Activated CD8-positive, alpha-beta T cell treated with anti-CD3 and anti-CD28 coated beads for 36 hours (primary cell): ENCODE measurements at regions not wholly inside any gene's neighbourhood (a gene's known extent, or its start where the extent isn't known, plus 50 kb on each side); places are given as distances from the start of the nearest gene placed in this dataset.
"Not testable (repeated sequence)": the region's sequence is repeated elsewhere in the genome, so short reads cannot be mapped to it uniquely, and the experiment has no call there.

Experiments
- ATAC-seq: fragments of 200-7000 bp; cut with Tn5 transposase; one replicate; pipeline ENCODE4 v1.10.0; 2021; ENCODE audit warnings: mild to moderate bottlenecking, moderate library complexity
- CTCF ChIA-PET: fragments of 350-600 bp; sonication (Branson Sonifier 250); formaldehyde crosslinking; loops from one replicate; lab custom pipeline; 2021; ENCODE audit warnings: antibody characterized with exemption; lab: Charles Lee
- POLR2A ChIA-PET: fragments of 350-600 bp; sonication (Branson Sonifier 250); formaldehyde crosslinking; loops from one replicate; lab custom pipeline; 2021; ENCODE audit warnings: antibody characterized with exemption; lab: Charles Lee
- DNase-seq: peaks from one replicate; pipeline ENCODE4 v3.0.0-alpha.2; 2020
- H3K27ac Mint-ChIP-seq: one replicate; pipeline ENCODE4 v1.8.0; 2021; ENCODE audit warnings: mild to moderate bottlenecking, mixed read lengths
- H3K27me3 Mint-ChIP-seq: one replicate; pipeline ENCODE4 v1.8.0; 2021; ENCODE audit warnings: mixed read lengths
- H3K36me3 Mint-ChIP-seq: one replicate; pipeline ENCODE4 v1.8.0; 2021; ENCODE audit warnings: low read depth, mixed read lengths
- H3K4me1 Mint-ChIP-seq: one replicate; pipeline ENCODE4 v1.8.0; 2021; ENCODE audit warnings: low read depth, mixed read lengths
- H3K4me3 Mint-ChIP-seq: one replicate; pipeline ENCODE4 v1.8.0; 2021; ENCODE audit warnings: mild to moderate bottlenecking, moderate library complexity, mixed read lengths
- H3K9me3 Mint-ChIP-seq: one replicate; pipeline ENCODE4 v1.8.0; 2021; ENCODE audit warnings: mixed read lengths
- CTCF ChIP-seq: fragments of 200-600 bp; IDR thresholded peaks from one replicate; pipeline ENCODE4 v1.8.0; 2022; ENCODE audit warnings: antibody characterized with exemption, mild to moderate bottlenecking
- intact Hi-C: fragments of 100-400 bp; cut with micrococcal nuclease; formaldehyde crosslinking; loops from one replicate; pipeline ENCODE4 v1.10.0; 2022

- DNase-seq (no peak), ATAC-seq (no peak)
- H3K27me3 Mint-ChIP-seq = no peaks in the 10 kb centered on the region
- H3K4me3 Mint-ChIP-seq = no peak overlapping the region
- intact Hi-C loops = no loop called here
- no peaks in the 10 kb centered on the region for H3K36me3 Mint-ChIP-seq
- POLR2A ChIA-PET = no interaction called here
- no peak overlapping the region for H3K27ac Mint-ChIP-seq
- CTCF ChIA-PET = no interaction called here
- H3K9me3 Mint-ChIP-seq = no peaks in the 10 kb centered on the region
- no peak for TF ChIP-seq CTCF
- no peaks in the 10 kb centered on the region for H3K4me1 Mint-ChIP-seq
Measured at GRCh38 chr14:37678916-37679315, 83.5 kb downstream of the TTC6 start.

- no peak for TF ChIP-seq CTCF
- DNase-seq = no peak
- peaks cover 2% of the 10 kb centered on the region for H3K9me3 Mint-ChIP-seq
- no peaks in the 10 kb centered on the region for H3K27me3 Mint-ChIP-seq
- ATAC-seq = no peak
- no peaks in the 10 kb centered on the region for H3K36me3 Mint-ChIP-seq
- H3K27ac Mint-ChIP-seq = no peak overlapping the region
- intact Hi-C loops = no loop called here
- POLR2A ChIA-PET = no interaction called here
- H3K4me3 Mint-ChIP-seq = no peak overlapping the region
- CTCF ChIA-PET = no interaction called here
- H3K4me1 Mint-ChIP-seq = no peaks in the 10 kb centered on the region
Measured at GRCh38 chr14:37681486-37681885, 86.1 kb downstream of the TTC6 start.

GRCh38 chr14:37692680-37693079 lies 97.3 kb downstream of the TTC6 start:
- DNase-seq, H3K4me1 Mint-ChIP-seq, ATAC-seq, H3K36me3 Mint-ChIP-seq, H3K9me3 Mint-ChIP-seq, CTCF ChIA-PET, H3K27ac Mint-ChIP-seq, H3K27me3 Mint-ChIP-seq, intact Hi-C loops, H3K4me3 Mint-ChIP-seq, POLR2A ChIA-PET: not testable (repeated sequence)

GRCh38 chr14:37693420-37693819 lies 98.0 kb downstream of the TTC6 start:
- H3K36me3 Mint-ChIP-seq, H3K27ac Mint-ChIP-seq, H3K27me3 Mint-ChIP-seq, POLR2A ChIA-PET, CTCF ChIA-PET, H3K4me1 Mint-ChIP-seq, intact Hi-C loops, H3K4me3 Mint-ChIP-seq, H3K9me3 Mint-ChIP-seq, DNase-seq, ATAC-seq: not testable (repeated sequence)

GRCh38 chr14:37695866-37696265 lies 100.4 kb downstream of the TTC6 start:
- Mint-ChIP-seq H3K27ac (no peak overlapping the region), H3K36me3 (no peaks in the 10 kb centered on the region), H3K4me1 (no peaks in the 10 kb centered on the region), H3K9me3 (peaks cover 5% of the 10 kb centered on the region), H3K27me3 (no peaks in the 10 kb centered on the region), H3K4me3 (no peak overlapping the region)
- intact Hi-C loops = no loop called here
- DNase-seq (no peak), ATAC-seq (no peak)
- CTCF ChIA-PET = no interaction called here
- POLR2A ChIA-PET = no interaction called here
- TF ChIP-seq CTCF = no peak

- intact Hi-C loops = no loop called here
- no peaks in the 10 kb centered on the region for H3K36me3 Mint-ChIP-seq
- no peak for DNase-seq
- peaks cover 2% of the 10 kb centered on the region for H3K9me3 Mint-ChIP-seq
- no peak overlapping the region for H3K27ac Mint-ChIP-seq
- no peaks in the 10 kb centered on the region for H3K4me1 Mint-ChIP-seq
- ChIA-PET POLR2A (no interaction called here), CTCF (no interaction called here)
- no peak overlapping the region for H3K4me3 Mint-ChIP-seq
- no peak for ATAC-seq
- H3K27me3 Mint-ChIP-seq = no peaks in the 10 kb centered on the region
- no peak for TF ChIP-seq CTCF
Measured at GRCh38 chr14:37697489-37698121, 102.2 kb downstream of the TTC6 start.
